Testis (tissue), 2 donors: ENCODE measurements at regions not wholly inside any gene's neighbourhood (a gene's known extent, or its start where the extent isn't known, plus 50 kb on each side); places are given as distances from the start of the nearest gene placed in this dataset.

Source experiments
- DNase-seq: peaks from one replicate; pipeline ENCODE4 v3.0.0-alpha.2; 2019
- H3K27ac ChIP-seq, 2 donors: fragments of 200-600 bp; sonication (generic); one replicate each; pipeline ENCODE4 v1.5.1; 2019
- H3K27me3 ChIP-seq: fragments of 200-600 bp; sonication (generic); one replicate; pipeline ENCODE4 v1.5.1; 2019
- H3K36me3 ChIP-seq: fragments of 200-600 bp; sonication (generic); one replicate; pipeline ENCODE4 v1.5.1; 2017; ENCODE audit warnings: low read depth; ENCODE audit errors: missing control alignments
- H3K4me1 ChIP-seq: fragments of 200-600 bp; sonication (generic); one replicate; pipeline ENCODE4 v1.5.1; 2019
- H3K4me3 ChIP-seq, 2 donors: fragments of 200-600 bp; sonication (generic); one replicate each; pipeline ENCODE4 v1.5.1; 2017 to 2019
- H3K9me3 ChIP-seq: fragments of 200-600 bp; sonication (generic); one replicate; pipeline ENCODE4 v1.5.1; 2017
- CTCF ChIP-seq, 3 experiments: fragments of 450-650 bp in 2 of 3; fragments of 200-600 bp in 1 of 3; sonication (generic) in 1 of 3; IDR thresholded peaks; one replicate each; pipeline ENCODE4 v1.5.1; 2016 to 2019; ENCODE audit warnings: antibody characterized with exemption in 3 of 3, mild to moderate bottlenecking in 2 of 3, moderate library complexity in 1 of 3
- POLR2A ChIP-seq: fragments of 450-650 bp; IDR thresholded peaks from one replicate; pipeline ENCODE4 v1.6.1; 2017; ENCODE audit warnings: antibody characterized with exemption, mild to moderate bottlenecking, moderate library complexity
- WGBS, 2 donors: methylation state at CpG; one replicate each; pipeline ENCODE4 v1.1.5; 2018; 5-methylcytosine and 5-hydroxymethylcytosine counted together
- intact Hi-C: fragments of 100-400 bp; cut with DNase I; formaldehyde crosslinking; loops from one replicate; pipeline ENCODE4 v1.15.1; 2023; ENCODE audit warnings: low total_unique reads

- Histone ChIP-seq H3K36me3 (no peaks in the 10 kb centered on the region), H3K27me3 (no peaks in the 10 kb centered on the region), H3K4me3 (no peak overlapping the region), H3K27ac (no peak overlapping the region), H3K4me1 (no peaks in the 10 kb centered on the region), H3K9me3 (no peaks in the 10 kb centered on the region)
- intact Hi-C loops = no loop called here
- TF ChIP-seq CTCF (IDR thresholded peaks at IDR 0.05) = no peak
- no peak for TF ChIP-seq POLR2A
- DNase-seq = no peak
- WGBS, 2 donors = 76 to 78% methylated on average over 2 of the region's 2 CpGs
Measured at GRCh38 chr5:82499725-82500244, 221.6 kb upstream of the RPS23 start.

- Histone ChIP-seq H3K27me3 (no peaks in the 10 kb centered on the region), H3K36me3 (no peaks in the 10 kb centered on the region), H3K27ac (no peak overlapping the region), H3K4me1 (no peaks in the 10 kb centered on the region), H3K9me3 (no peaks in the 10 kb centered on the region), H3K4me3 (no peak overlapping the region)
- no peak for DNase-seq
- TF ChIP-seq POLR2A (no peak), CTCF (IDR thresholded peaks at IDR 0.05) (no peak)
- intact Hi-C loops = no loop called here
Measured at GRCh38 chr5:82497242-82497641, 219.1 kb upstream of the RPS23 start.

- no peaks in the 10 kb centered on the region for H3K4me1 ChIP-seq
- no peak for TF ChIP-seq CTCF (IDR thresholded peaks at IDR 0.05)
- no peak for TF ChIP-seq POLR2A
- DNase-seq = no peak
- H3K27ac ChIP-seq = no peak overlapping the region
- H3K9me3 ChIP-seq = no peaks in the 10 kb centered on the region
- no peak overlapping the region for H3K4me3 ChIP-seq
- no peaks in the 10 kb centered on the region for H3K36me3 ChIP-seq
- intact Hi-C loops = no loop called here
- H3K27me3 ChIP-seq = no peaks in the 10 kb centered on the region
Measured at GRCh38 chr5:82494942-82495341, 216.8 kb upstream of the RPS23 start.

- H3K9me3 ChIP-seq = no peaks in the 10 kb centered on the region
- no peak overlapping the region for H3K4me3 ChIP-seq
- no peak for DNase-seq
- H3K27ac ChIP-seq = no peak overlapping the region
- no peaks in the 10 kb centered on the region for H3K27me3 ChIP-seq
- no peaks in the 10 kb centered on the region for H3K36me3 ChIP-seq
- intact Hi-C loops = no loop called here
- H3K4me1 ChIP-seq = no peaks in the 10 kb centered on the region
- TF ChIP-seq CTCF (IDR thresholded peaks at IDR 0.05) = no peak
- no peak for TF ChIP-seq POLR2A
Measured at GRCh38 chr5:82493221-82493620, 215.1 kb upstream of the RPS23 start.

- Histone ChIP-seq H3K36me3 (no peaks in the 10 kb centered on the region), H3K27ac (no peak overlapping the region), H3K4me3 (no peak overlapping the region), H3K9me3 (no peaks in the 10 kb centered on the region), H3K4me1 (no peaks in the 10 kb centered on the region), H3K27me3 (no peaks in the 10 kb centered on the region)
- intact Hi-C loops = no loop called here
- 88 to 90% methylated on average over 1 of the region's 1 CpG for WGBS, 2 donors
- DNase-seq = no peak
- TF ChIP-seq POLR2A = no peak
- no peak for TF ChIP-seq CTCF (IDR thresholded peaks at IDR 0.05)
Measured at GRCh38 chr5:82491397-82491796, 213.2 kb upstream of the RPS23 start.
